ENCODE measurements at regions not wholly inside any gene's neighbourhood (a gene's known extent, or its start where the extent isn't known, plus 50 kb on each side); places are given as distances from the start of the nearest gene placed in this dataset.

GRCh38 chr10:83397806-83398205 lies 741.5 kb upstream of the GHITM start:
- H3K4me3 ChIP-seq (ENCODE audit: insufficient read depth, low read depth, low read length) = no peak overlapping the region

GRCh38 chr10:83410570-83410969 lies 728.7 kb upstream of the GHITM start:
- Histone ChIP-seq H3K27me3 (ENCODE audit: control insufficient read depth, insufficient read depth, low read length) (no peaks in the 10 kb centered on the region), H3K36me3 (replicated peaks; ENCODE audit: control insufficient read depth, insufficient read depth, low read length) (no peaks in the 10 kb centered on the region), H3K4me3 (ENCODE audit: insufficient read depth, low read depth, low read length) (no peak overlapping the region)
- DNase-seq = no peak

More at GRCh38 chr10:83397806-83398205, 741.5 kb upstream of the GHITM start:
- no peaks in the 10 kb centered on the region for H3K36me3 ChIP-seq (replicated peaks; ENCODE audit: control insufficient read depth, insufficient read depth, low read length)
- no peak for DNase-seq
- no peaks in the 10 kb centered on the region for H3K27me3 ChIP-seq (ENCODE audit: control insufficient read depth, insufficient read depth, low read length)

GRCh38 chr10:83425306-83425705 lies 714.0 kb upstream of the GHITM start:
- Histone ChIP-seq H3K36me3 (replicated peaks; ENCODE audit: control insufficient read depth, insufficient read depth, low read length) (no peaks in the 10 kb centered on the region), H3K4me3 (ENCODE audit: insufficient read depth, low read depth, low read length) (no peak overlapping the region), H3K27me3 (ENCODE audit: control insufficient read depth, insufficient read depth, low read length) (no peaks in the 10 kb centered on the region)
- DNase-seq = no peak

- H3K4me3 ChIP-seq (ENCODE audit: insufficient read depth, low read depth, low read length) = no peak overlapping the region
- no peaks in the 10 kb centered on the region for H3K27me3 ChIP-seq (ENCODE audit: control insufficient read depth, insufficient read depth, low read length)
- H3K36me3 ChIP-seq (replicated peaks; ENCODE audit: control insufficient read depth, insufficient read depth, low read length) = no peaks in the 10 kb centered on the region
- no peak for DNase-seq
These were observed 712.2 kb upstream of the GHITM start for GRCh38 chr10:83427101-83427500.

GRCh38 chr10:83432261-83433045 lies 706.9 kb upstream of the GHITM start:
- Histone ChIP-seq H3K4me3 (ENCODE audit: insufficient read depth, low read depth, low read length) (no peak overlapping the region), H3K27me3 (ENCODE audit: control insufficient read depth, insufficient read depth, low read length) (no peaks in the 10 kb centered on the region), H3K36me3 (replicated peaks; ENCODE audit: control insufficient read depth, insufficient read depth, low read length) (no peaks in the 10 kb centered on the region)
- no peak for DNase-seq

- Histone ChIP-seq H3K4me3 (ENCODE audit: insufficient read depth, low read depth, low read length) (no peak overlapping the region), H3K27me3 (ENCODE audit: control insufficient read depth, insufficient read depth, low read length) (no peaks in the 10 kb centered on the region)
These were observed 705.6 kb upstream of the GHITM start for GRCh38 chr10:83433705-83434104.

GRCh38 chr10:83448013-83448412 lies 691.3 kb upstream of the GHITM start:
- H3K36me3 ChIP-seq (replicated peaks; ENCODE audit: control insufficient read depth, insufficient read depth, low read length) = no peaks in the 10 kb centered on the region
- H3K4me3 ChIP-seq (ENCODE audit: insufficient read depth, low read depth, low read length) = no peak overlapping the region
- no peak for DNase-seq
- H3K27me3 ChIP-seq (ENCODE audit: control insufficient read depth, insufficient read depth, low read length) = no peaks in the 10 kb centered on the region

More at GRCh38 chr10:83433705-83434104, 705.6 kb upstream of the GHITM start:
- DNase-seq = no peak
- H3K36me3 ChIP-seq (replicated peaks; ENCODE audit: control insufficient read depth, insufficient read depth, low read length) = no peaks in the 10 kb centered on the region

- H3K27me3 ChIP-seq (ENCODE audit: control insufficient read depth, insufficient read depth, low read length) = no peaks in the 10 kb centered on the region
- H3K36me3 ChIP-seq (replicated peaks; ENCODE audit: control insufficient read depth, insufficient read depth, low read length) = no peaks in the 10 kb centered on the region
- no peak overlapping the region for H3K4me3 ChIP-seq (ENCODE audit: insufficient read depth, low read depth, low read length)
- no peak for DNase-seq
These were observed 680.7 kb upstream of the GHITM start for GRCh38 chr10:83458611-83459010.

GRCh38 chr10:83459124-83459523 lies 680.2 kb upstream of the GHITM start:
- H3K4me3 ChIP-seq (ENCODE audit: insufficient read depth, low read depth, low read length) = no peak overlapping the region
- H3K36me3 ChIP-seq (replicated peaks; ENCODE audit: control insufficient read depth, insufficient read depth, low read length) = no peaks in the 10 kb centered on the region
- DNase-seq = no peak
- H3K27me3 ChIP-seq (ENCODE audit: control insufficient read depth, insufficient read depth, low read length) = no peaks in the 10 kb centered on the region

GRCh38 chr10:83469728-83470331 lies 669.5 kb upstream of the GHITM start:
- no peak for DNase-seq
- Histone ChIP-seq H3K36me3 (replicated peaks; ENCODE audit: control insufficient read depth, insufficient read depth, low read length) (no peaks in the 10 kb centered on the region), H3K27me3 (ENCODE audit: control insufficient read depth, insufficient read depth, low read length) (no peaks in the 10 kb centered on the region), H3K4me3 (ENCODE audit: insufficient read depth, low read depth, low read length) (no peak overlapping the region)

GRCh38 chr10:83476211-83476610 lies 663.1 kb upstream of the GHITM start:
- no peak for DNase-seq
- Histone ChIP-seq H3K4me3 (ENCODE audit: insufficient read depth, low read depth, low read length) (no peak overlapping the region), H3K27me3 (ENCODE audit: control insufficient read depth, insufficient read depth, low read length) (no peaks in the 10 kb centered on the region), H3K36me3 (replicated peaks; ENCODE audit: control insufficient read depth, insufficient read depth, low read length) (no peaks in the 10 kb centered on the region)

- no peak for DNase-seq
- no peaks in the 10 kb centered on the region for H3K27me3 ChIP-seq (ENCODE audit: control insufficient read depth, insufficient read depth, low read length)
- no peaks in the 10 kb centered on the region for H3K36me3 ChIP-seq (replicated peaks; ENCODE audit: control insufficient read depth, insufficient read depth, low read length)
- H3K4me3 ChIP-seq (ENCODE audit: insufficient read depth, low read depth, low read length) = no peak overlapping the region
These were observed 650.1 kb upstream of the GHITM start for GRCh38 chr10:83489161-83489560.

GRCh38 chr10:83492004-83492403 lies 647.3 kb upstream of the GHITM start:
- no peaks in the 10 kb centered on the region for H3K36me3 ChIP-seq (replicated peaks; ENCODE audit: control insufficient read depth, insufficient read depth, low read length)
- DNase-seq = no peak
- no peak overlapping the region for H3K4me3 ChIP-seq (ENCODE audit: insufficient read depth, low read depth, low read length)
- no peaks in the 10 kb centered on the region for H3K27me3 ChIP-seq (ENCODE audit: control insufficient read depth, insufficient read depth, low read length)

GRCh38 chr10:83512681-83513080 lies 626.6 kb upstream of the GHITM start:
- Histone ChIP-seq H3K4me3 (ENCODE audit: insufficient read depth, low read depth, low read length) (no peak overlapping the region), H3K36me3 (replicated peaks; ENCODE audit: control insufficient read depth, insufficient read depth, low read length) (no peaks in the 10 kb centered on the region), H3K27me3 (ENCODE audit: control insufficient read depth, insufficient read depth, low read length) (no peaks in the 10 kb centered on the region)
- no peak for DNase-seq

GRCh38 chr10:83515001-83515400 lies 624.3 kb upstream of the GHITM start:
- H3K36me3 ChIP-seq (replicated peaks; ENCODE audit: control insufficient read depth, insufficient read depth, low read length) = no peaks in the 10 kb centered on the region
- no peak overlapping the region for H3K4me3 ChIP-seq (ENCODE audit: insufficient read depth, low read depth, low read length)
- no peaks in the 10 kb centered on the region for H3K27me3 ChIP-seq (ENCODE audit: control insufficient read depth, insufficient read depth, low read length)
- DNase-seq = no peak
